ENCODE measurements at regions not wholly inside any gene's neighbourhood (a gene's known extent, or its start where the extent isn't known, plus 50 kb on each side); places are given as distances from the start of the nearest gene placed in this dataset.

GRCh38 chr6:71649915-71650314 is 236.4 kb upstream of the RIMS1 start:
- Histone ChIP-seq H3K27ac (ENCODE audit: insufficient read depth in 1 of 2, low read depth in 1 of 2, low read length in 2 of 2, poor library complexity in 1 of 2, severe bottlenecking in 2 of 2) (no peak overlapping the region), H3K4me3 (ENCODE audit: control insufficient read depth in 1 of 7, extremely low read depth in 1 of 7, insufficient read depth in 4 of 7, low read depth in 2 of 7, low read length in 6 of 7) (no peak overlapping the region), H3K9me3 (ENCODE audit: control extremely low read depth in 1 of 5, control insufficient read depth in 4 of 5, insufficient read depth in 2 of 5, low read depth in 1 of 5, low read length in 4 of 5) (peaks cover 0 to 3% (median 0%) of the 10 kb centered on the region in 5 experiments), H3K4me1 (ENCODE audit: control extremely low read depth in 1 of 4, control insufficient read depth in 4 of 4, insufficient read depth in 4 of 4, low read length in 3 of 4) (no peaks in the 10 kb centered on the region), H3K27me3 (replicated peaks in 2 of 5; ENCODE audit: control insufficient read depth in 4 of 5, insufficient read depth in 5 of 5, low read length in 4 of 5) (no peaks in the 10 kb centered on the region), H3K36me3 (ENCODE audit: control insufficient read depth in 4 of 4, insufficient read depth in 4 of 4, low read length in 3 of 4) (no peaks in the 10 kb centered on the region)
- ChIA-PET POLR2A (no interaction called here), CTCF (no interaction called here)
- no peak for DNase-seq
- WGBS (ENCODE audit: insufficient coverage): no CpG with 5 or more reads among the region's 2 CpGs

- Histone ChIP-seq H3K27me3 (replicated peaks in 2 of 5; ENCODE audit: control insufficient read depth in 4 of 5, insufficient read depth in 5 of 5, low read length in 4 of 5) (no peaks in the 10 kb centered on the region), H3K9me3 (ENCODE audit: control extremely low read depth in 1 of 5, control insufficient read depth in 4 of 5, insufficient read depth in 2 of 5, low read depth in 1 of 5, low read length in 4 of 5) (no peaks in the 10 kb centered on the region), H3K4me3 (ENCODE audit: control insufficient read depth in 1 of 7, extremely low read depth in 1 of 7, insufficient read depth in 4 of 7, low read depth in 2 of 7, low read length in 6 of 7) (no peak overlapping the region), H3K36me3 (ENCODE audit: control insufficient read depth in 4 of 4, insufficient read depth in 4 of 4, low read length in 3 of 4) (no peaks in the 10 kb centered on the region), H3K4me1 (ENCODE audit: control extremely low read depth in 1 of 4, control insufficient read depth in 4 of 4, insufficient read depth in 4 of 4, low read length in 3 of 4) (no peaks in the 10 kb centered on the region), H3K27ac (ENCODE audit: insufficient read depth in 1 of 2, low read depth in 1 of 2, low read length in 2 of 2, poor library complexity in 1 of 2, severe bottlenecking in 2 of 2) (no peak overlapping the region)
- DNase-seq: no peak
- WGBS (ENCODE audit: insufficient coverage): no CpG with 5 or more reads among the region's 2 CpGs
- ChIA-PET POLR2A (no interaction called here), CTCF (no interaction called here)
These were observed 234.7 kb upstream of the RIMS1 start for GRCh38 chr6:71651636-71652035.

GRCh38 chr6:71656121-71656520 is 230.2 kb upstream of the RIMS1 start:
- H3K4me1 ChIP-seq (ENCODE audit: control extremely low read depth in 1 of 4, control insufficient read depth in 4 of 4, insufficient read depth in 4 of 4, low read length in 3 of 4): no peaks in the 10 kb centered on the region
- no peak overlapping the region for H3K27ac ChIP-seq (ENCODE audit: insufficient read depth in 1 of 2, low read depth in 1 of 2, low read length in 2 of 2, poor library complexity in 1 of 2, severe bottlenecking in 2 of 2)
- H3K36me3 ChIP-seq (ENCODE audit: control insufficient read depth in 4 of 4, insufficient read depth in 4 of 4, low read length in 3 of 4): no peaks in the 10 kb centered on the region
- CTCF ChIA-PET: no interaction called here
- no peak for DNase-seq
- POLR2A ChIA-PET: no interaction called here
- H3K27me3 ChIP-seq (replicated peaks in 2 of 5; ENCODE audit: control insufficient read depth in 4 of 5, insufficient read depth in 5 of 5, low read length in 4 of 5): no peaks in the 10 kb centered on the region
- 83% methylated on average over 1 of the region's 1 CpG for WGBS (ENCODE audit: insufficient coverage)
- H3K9me3 ChIP-seq (ENCODE audit: control extremely low read depth in 1 of 5, control insufficient read depth in 4 of 5, insufficient read depth in 2 of 5, low read depth in 1 of 5, low read length in 4 of 5): no peaks in the 10 kb centered on the region
- H3K4me3 ChIP-seq (ENCODE audit: control insufficient read depth in 1 of 7, extremely low read depth in 1 of 7, insufficient read depth in 4 of 7, low read depth in 2 of 7, low read length in 6 of 7): no peak overlapping the region

GRCh38 chr6:71665931-71666330 is 220.4 kb upstream of the RIMS1 start:
- H3K36me3 ChIP-seq (ENCODE audit: control insufficient read depth in 4 of 4, insufficient read depth in 4 of 4, low read length in 3 of 4): no peaks in the 10 kb centered on the region
- ChIA-PET POLR2A (no interaction called here), CTCF (no interaction called here)
- no peaks in the 10 kb centered on the region for H3K9me3 ChIP-seq (ENCODE audit: control extremely low read depth in 1 of 5, control insufficient read depth in 4 of 5, insufficient read depth in 2 of 5, low read depth in 1 of 5, low read length in 4 of 5)
- no peak overlapping the region for H3K4me3 ChIP-seq (ENCODE audit: control insufficient read depth in 1 of 7, extremely low read depth in 1 of 7, insufficient read depth in 4 of 7, low read depth in 2 of 7, low read length in 6 of 7)
- no peak for DNase-seq
- WGBS (ENCODE audit: insufficient coverage): no CpG with 5 or more reads among the region's 3 CpGs
- H3K27ac ChIP-seq (ENCODE audit: insufficient read depth in 1 of 2, low read depth in 1 of 2, low read length in 2 of 2, poor library complexity in 1 of 2, severe bottlenecking in 2 of 2): no peak overlapping the region
- H3K4me1 ChIP-seq (ENCODE audit: control extremely low read depth in 1 of 4, control insufficient read depth in 4 of 4, insufficient read depth in 4 of 4, low read length in 3 of 4): no peaks in the 10 kb centered on the region
- H3K27me3 ChIP-seq (replicated peaks in 2 of 5; ENCODE audit: control insufficient read depth in 4 of 5, insufficient read depth in 5 of 5, low read length in 4 of 5): no peaks in the 10 kb centered on the region

GRCh38 chr6:71672876-71673275 is 213.5 kb upstream of the RIMS1 start:
- DNase-seq: no peak
- H3K27ac ChIP-seq (ENCODE audit: insufficient read depth in 1 of 2, low read depth in 1 of 2, low read length in 2 of 2, poor library complexity in 1 of 2, severe bottlenecking in 2 of 2): no peak overlapping the region
- H3K36me3 ChIP-seq (ENCODE audit: control insufficient read depth in 4 of 4, insufficient read depth in 4 of 4, low read length in 3 of 4): no peaks in the 10 kb centered on the region
- H3K27me3 ChIP-seq (replicated peaks in 2 of 5; ENCODE audit: control insufficient read depth in 4 of 5, insufficient read depth in 5 of 5, low read length in 4 of 5): no peaks in the 10 kb centered on the region
- H3K4me1 ChIP-seq (ENCODE audit: control extremely low read depth in 1 of 4, control insufficient read depth in 4 of 4, insufficient read depth in 4 of 4, low read length in 3 of 4): no peaks in the 10 kb centered on the region
- H3K4me3 ChIP-seq (ENCODE audit: control insufficient read depth in 1 of 7, extremely low read depth in 1 of 7, insufficient read depth in 4 of 7, low read depth in 2 of 7, low read length in 6 of 7): no peak overlapping the region
- no peaks in the 10 kb centered on the region for H3K9me3 ChIP-seq (ENCODE audit: control extremely low read depth in 1 of 5, control insufficient read depth in 4 of 5, insufficient read depth in 2 of 5, low read depth in 1 of 5, low read length in 4 of 5)
- WGBS (ENCODE audit: insufficient coverage): no CpG with 5 or more reads among the region's 2 CpGs
- POLR2A ChIA-PET: no interaction called here
- CTCF ChIA-PET: no interaction called here

GRCh38 chr6:71675386-71675785 is 211.0 kb upstream of the RIMS1 start:
- no peak overlapping the region for H3K4me3 ChIP-seq (ENCODE audit: control insufficient read depth in 1 of 7, extremely low read depth in 1 of 7, insufficient read depth in 4 of 7, low read depth in 2 of 7, low read length in 6 of 7)
- ChIA-PET CTCF (no interaction called here), POLR2A (no interaction called here)
- no peaks in the 10 kb centered on the region for H3K4me1 ChIP-seq (ENCODE audit: control extremely low read depth in 1 of 4, control insufficient read depth in 4 of 4, insufficient read depth in 4 of 4, low read length in 3 of 4)
- H3K9me3 ChIP-seq (ENCODE audit: control extremely low read depth in 1 of 5, control insufficient read depth in 4 of 5, insufficient read depth in 2 of 5, low read depth in 1 of 5, low read length in 4 of 5): no peaks in the 10 kb centered on the region
- no peak overlapping the region for H3K27ac ChIP-seq (ENCODE audit: insufficient read depth in 1 of 2, low read depth in 1 of 2, low read length in 2 of 2, poor library complexity in 1 of 2, severe bottlenecking in 2 of 2)
- 20% methylated on average over 1 of the region's 1 CpG for WGBS (ENCODE audit: insufficient coverage)
- no peak for DNase-seq
- no peaks in the 10 kb centered on the region for H3K36me3 ChIP-seq (ENCODE audit: control insufficient read depth in 4 of 4, insufficient read depth in 4 of 4, low read length in 3 of 4)
- H3K27me3 ChIP-seq (replicated peaks in 2 of 5; ENCODE audit: control insufficient read depth in 4 of 5, insufficient read depth in 5 of 5, low read length in 4 of 5): no peaks in the 10 kb centered on the region

GRCh38 chr6:71676298-71676697 is 210.1 kb upstream of the RIMS1 start:
- H3K4me3 ChIP-seq (ENCODE audit: control insufficient read depth in 1 of 7, extremely low read depth in 1 of 7, insufficient read depth in 4 of 7, low read depth in 2 of 7, low read length in 6 of 7): no peak overlapping the region
- DNase-seq: no peak
- POLR2A ChIA-PET: no interaction called here
- no peak overlapping the region for H3K27ac ChIP-seq (ENCODE audit: insufficient read depth in 1 of 2, low read depth in 1 of 2, low read length in 2 of 2, poor library complexity in 1 of 2, severe bottlenecking in 2 of 2)
- H3K4me1 ChIP-seq (ENCODE audit: control extremely low read depth in 1 of 4, control insufficient read depth in 4 of 4, insufficient read depth in 4 of 4, low read length in 3 of 4): no peaks in the 10 kb centered on the region
- no peaks in the 10 kb centered on the region for H3K27me3 ChIP-seq (replicated peaks in 2 of 5; ENCODE audit: control insufficient read depth in 4 of 5, insufficient read depth in 5 of 5, low read length in 4 of 5)
- no peaks in the 10 kb centered on the region for H3K36me3 ChIP-seq (ENCODE audit: control insufficient read depth in 4 of 4, insufficient read depth in 4 of 4, low read length in 3 of 4)
- H3K9me3 ChIP-seq (ENCODE audit: control extremely low read depth in 1 of 5, control insufficient read depth in 4 of 5, insufficient read depth in 2 of 5, low read depth in 1 of 5, low read length in 4 of 5): no peaks in the 10 kb centered on the region
- CTCF ChIA-PET: no interaction called here

- Histone ChIP-seq H3K9me3 (ENCODE audit: control extremely low read depth in 1 of 5, control insufficient read depth in 4 of 5, insufficient read depth in 2 of 5, low read depth in 1 of 5, low read length in 4 of 5) (no peaks in the 10 kb centered on the region), H3K27me3 (replicated peaks in 2 of 5; ENCODE audit: control insufficient read depth in 4 of 5, insufficient read depth in 5 of 5, low read length in 4 of 5) (no peaks in the 10 kb centered on the region), H3K36me3 (ENCODE audit: control insufficient read depth in 4 of 4, insufficient read depth in 4 of 4, low read length in 3 of 4) (no peaks in the 10 kb centered on the region), H3K27ac (ENCODE audit: insufficient read depth in 1 of 2, low read depth in 1 of 2, low read length in 2 of 2, poor library complexity in 1 of 2, severe bottlenecking in 2 of 2) (no peak overlapping the region), H3K4me3 (ENCODE audit: control insufficient read depth in 1 of 7, extremely low read depth in 1 of 7, insufficient read depth in 4 of 7, low read depth in 2 of 7, low read length in 6 of 7) (no peak overlapping the region), H3K4me1 (ENCODE audit: control extremely low read depth in 1 of 4, control insufficient read depth in 4 of 4, insufficient read depth in 4 of 4, low read length in 3 of 4) (no peaks in the 10 kb centered on the region)
- no peak for DNase-seq
- POLR2A ChIA-PET: no interaction called here
- WGBS (ENCODE audit: insufficient coverage): 100% methylated on average over 1 of the region's 3 CpGs
- CTCF ChIA-PET: no interaction called here
These were observed 208.3 kb upstream of the RIMS1 start for GRCh38 chr6:71678091-71678490.
